Fibroblast of lung (primary cell): ENCODE measurements at regions not wholly inside any gene's neighbourhood (a gene's known extent, or its start where the extent isn't known, plus 50 kb on each side); places are given as distances from the start of the nearest gene placed in this dataset.

Experiments used
- DNase-seq, 2 donors: peaks; one replicate each; pipeline versions ENCODE4 v3.0.0 to v3.0.0-alpha.2; 2010; ENCODE audit warnings: low read depth in 2 of 2
- H2AFZ ChIP-seq: 2 replicates; pipeline ENCODE4 v1.5.1; 2012; ENCODE audit warnings: low read length, control low read depth, inconsistent platforms
- H3K27ac ChIP-seq: 2 replicates; pipeline ENCODE4 v1.5.1; 2011; ENCODE audit warnings: low read length, control low read depth; ENCODE audit not compliant: insufficient read depth
- H3K27me3 ChIP-seq: 2 replicates; pipeline ENCODE4 v1.5.1; 2011; ENCODE audit warnings: mild to moderate bottlenecking, low read length; ENCODE audit not compliant: control insufficient read depth, insufficient read depth
- H3K36me3 ChIP-seq: 2 replicates; pipeline ENCODE4 v1.5.1; 2011; ENCODE audit warnings: low read length; ENCODE audit not compliant: control insufficient read depth, insufficient read depth
- H3K4me1 ChIP-seq: 2 replicates; pipeline ENCODE4 v1.5.1; 2011; ENCODE audit warnings: low read length; ENCODE audit not compliant: control insufficient read depth, insufficient read depth; ENCODE audit errors: extremely low read depth
- H3K4me2 ChIP-seq: 2 replicates; pipeline ENCODE4 v1.5.1; 2011; ENCODE audit warnings: low read length, control low read depth; ENCODE audit not compliant: insufficient read depth; ENCODE audit errors: extremely low read depth
- H3K4me3 ChIP-seq, 4 experiments: fragments of 200-600 bp in 1 of 4; sonication (generic) in 1 of 4; replicated peaks in 1 of 4; 2 replicates each; pipeline ENCODE4 v1.5.1; 2011 to 2016; ENCODE audit warnings: low read length in 4 of 4, low read depth in 3 of 4, mild to moderate bottlenecking in 3 of 4, control low read depth in 2 of 4, inconsistent platforms in 1 of 4, mixed read lengths in 1 of 4; ENCODE audit not compliant: insufficient read depth in 1 of 4; ENCODE audit errors: control extremely low read depth in 1 of 4
- H3K79me2 ChIP-seq: 2 replicates; pipeline ENCODE4 v1.5.1; 2012; ENCODE audit warnings: mild to moderate bottlenecking, low read length, inconsistent platforms; ENCODE audit not compliant: control insufficient read depth, insufficient read depth
- H3K9ac ChIP-seq: 2 replicates; pipeline ENCODE4 v1.5.1; 2011; ENCODE audit warnings: mild to moderate bottlenecking, low read length, control low read depth; ENCODE audit not compliant: insufficient read depth
- H3K9me3 ChIP-seq: 2 replicates; pipeline ENCODE4 v1.5.1; 2012; ENCODE audit warnings: low read depth, low read length; ENCODE audit not compliant: control insufficient read depth, insufficient read depth
- H4K20me1 ChIP-seq: 2 replicates; pipeline ENCODE4 v1.5.1; 2011; ENCODE audit warnings: low read length; ENCODE audit not compliant: control insufficient read depth, insufficient read depth; ENCODE audit errors: extremely low read depth
- CTCF ChIP-seq, 2 donors: IDR thresholded peaks in 1 of 2; conservative IDR thresholded peaks in 1 of 2; 1 replicate in 1 of 2; 2 replicates in 1 of 2; pipeline ENCODE4 v1.5.1; 2011 to 2012; ENCODE audit warnings: low read length in 2 of 2, control low read depth in 1 of 2, inconsistent platforms in 1 of 2, low read depth in 1 of 2, mild to moderate bottlenecking in 1 of 2
- EZH2 ChIP-seq: IDR thresholded peaks from 2 replicates; pipeline ENCODE4 v1.5.1; 2012; ENCODE audit warnings: low read length, control low read depth, mild to moderate bottlenecking; ENCODE audit errors: missing control alignments

GRCh38 chr1:114342376-114342775 lies 168.6 kb downstream of the TRIM33 start:
- TF ChIP-seq CTCF (conservative IDR thresholded peaks at IDR 0.05 in 1 of 2, IDR thresholded peaks at IDR 0.05 in 1 of 2; ENCODE audit: low read depth in 1 of 2, low read length in 2 of 2) (no peak), EZH2 (no peak)
- peak in 1 of 2 donors; percentile 17 for DNase-seq
- Histone ChIP-seq H3K9ac (no peak overlapping the region), H3K9me3 (no peaks in the 10 kb centered on the region), H3K36me3 (no peaks in the 10 kb centered on the region), H4K20me1 (no peaks in the 10 kb centered on the region), H3K27me3 (peaks cover 3% of the 10 kb centered on the region), H3K4me3 (no peak overlapping the region), H3K4me2 (no peak overlapping the region), H3K79me2 (no peaks in the 10 kb centered on the region), H3K4me1 (peaks cover 4% of the 10 kb centered on the region), H3K27ac (no peak overlapping the region), H2AFZ (no peak overlapping the region)

DNA sequence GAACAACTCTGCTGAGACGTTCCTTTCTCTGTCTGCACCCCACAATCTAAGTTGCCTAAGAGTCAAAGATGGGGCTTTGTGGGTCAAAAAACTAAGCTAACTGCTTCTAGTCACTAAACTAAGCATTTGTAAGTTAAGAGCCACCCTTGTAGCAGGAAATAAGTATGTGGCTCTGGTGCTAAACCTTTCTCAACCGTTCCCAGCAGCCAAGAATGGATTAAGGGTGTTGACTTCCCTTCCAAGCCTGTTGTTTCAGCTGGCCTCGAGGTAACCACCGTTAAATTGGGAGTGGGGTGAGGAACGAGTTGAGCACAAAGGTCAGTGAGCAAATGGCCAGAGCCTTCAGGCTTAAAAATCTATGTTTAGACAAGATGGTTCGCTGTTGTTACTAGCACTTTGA lies 169.1 kb downstream of the TRIM33 start:
- peak in 1 of 2 donors; percentile 67 for DNase-seq
- no peak overlapping the region for H3K4me2 ChIP-seq
- peaks cover 4% of the 10 kb centered on the region for H3K4me1 ChIP-seq
- H3K36me3 ChIP-seq = no peaks in the 10 kb centered on the region
- H3K27me3 ChIP-seq = peaks cover 3% of the 10 kb centered on the region
- no peak for TF ChIP-seq EZH2
- TF ChIP-seq CTCF (conservative IDR thresholded peaks at IDR 0.05 in 1 of 2, IDR thresholded peaks at IDR 0.05 in 1 of 2; ENCODE audit: low read depth in 1 of 2, low read length in 2 of 2) = no peak
- H3K9me3 ChIP-seq = no peaks in the 10 kb centered on the region
- no peaks in the 10 kb centered on the region for H4K20me1 ChIP-seq
- H3K27ac ChIP-seq = no peak overlapping the region
- H3K9ac ChIP-seq = no peak overlapping the region
- H3K4me3 ChIP-seq = no peak overlapping the region
- no peaks in the 10 kb centered on the region for H3K79me2 ChIP-seq
- no peak overlapping the region for H2AFZ ChIP-seq

GRCh38 chr1:114341299-114341698 lies 169.7 kb downstream of the TRIM33 start:
- TF ChIP-seq CTCF (conservative IDR thresholded peaks at IDR 0.05 in 1 of 2, IDR thresholded peaks at IDR 0.05 in 1 of 2; ENCODE audit: low read depth in 1 of 2, low read length in 2 of 2) (no peak), EZH2 (no peak)
- H3K27ac ChIP-seq = no peak overlapping the region
- no peak for DNase-seq

More at GRCh38 chr1:114341299-114341698, 169.7 kb downstream of the TRIM33 start:
- H3K4me1 ChIP-seq = peaks cover 4% of the 10 kb centered on the region
- no peak overlapping the region for H3K4me2 ChIP-seq
- H3K36me3 ChIP-seq = no peaks in the 10 kb centered on the region
- no peaks in the 10 kb centered on the region for H3K9me3 ChIP-seq
- no peak overlapping the region for H3K9ac ChIP-seq
- peaks cover 3% of the 10 kb centered on the region for H3K27me3 ChIP-seq
- no peaks in the 10 kb centered on the region for H4K20me1 ChIP-seq
- H3K79me2 ChIP-seq = no peaks in the 10 kb centered on the region
- no peak overlapping the region for H3K4me3 ChIP-seq
- no peak overlapping the region for H2AFZ ChIP-seq
